ENCODE measurements at regions not wholly inside any gene's neighbourhood (a gene's known extent, or its start where the extent isn't known, plus 50 kb on each side); places are given as distances from the start of the nearest gene placed in this dataset.
"Not testable (repeated sequence)": the region's sequence is repeated elsewhere in the genome, so short reads cannot be mapped to it uniquely, and the experiment has no call there.

DNA sequence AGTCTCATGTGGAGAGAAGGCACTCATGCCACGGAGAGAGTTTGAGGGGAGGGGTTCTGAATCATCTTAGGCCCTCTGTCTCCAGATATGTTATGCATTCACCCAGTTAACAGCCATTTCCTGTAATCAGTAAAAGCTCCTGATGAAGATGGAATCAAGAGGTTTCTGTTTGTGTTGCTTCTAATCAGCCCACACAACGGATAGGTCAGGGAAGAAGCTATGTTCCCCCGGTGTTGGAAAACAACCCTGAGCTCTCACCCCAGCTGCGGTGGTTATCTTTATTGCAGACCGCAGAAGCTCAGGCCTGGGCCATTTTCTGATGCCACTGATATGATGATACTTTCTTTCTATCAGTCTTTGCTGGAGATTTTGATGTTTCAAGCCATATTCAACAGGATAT lies 338.5 kb upstream of the ONECUT1 start:
- Histone ChIP-seq H3K79me2 (ENCODE audit: insufficient read depth, low read length) (no peaks in the 10 kb centered on the region), H3F3A (ENCODE audit: insufficient read depth) (no peaks in the 10 kb centered on the region), H3K9me2 (replicated peaks; ENCODE audit: insufficient read depth, low read length) (no peaks in the 10 kb centered on the region), H3K9me3 (ENCODE audit: insufficient read depth, low read length) (no peaks in the 10 kb centered on the region), H3K4me2 (ENCODE audit: low read depth, low read length, poor library complexity, severe bottlenecking) (no peak overlapping the region), H3K4me3 (ENCODE audit: insufficient read depth, low read length, poor library complexity, severe bottlenecking) (no peak overlapping the region), H3K27ac (ENCODE audit: low read depth, low read length) (no peak overlapping the region), H3K9ac (ENCODE audit: low read length) (no peak overlapping the region), H3K27me3 (ENCODE audit: low read length) (no peaks in the 10 kb centered on the region), H2AFZ (ENCODE audit: low read depth, low read length, severe bottlenecking) (no peak overlapping the region), H4K20me1 (ENCODE audit: low read depth, low read length) (no peaks in the 10 kb centered on the region), H3K36me3 (ENCODE audit: low read length) (no peaks in the 10 kb centered on the region)
- no peak for TF ChIP-seq EZH2phosphoT487 (conservative IDR thresholded peaks at IDR 0.05; ENCODE audit: low read length)
- TF ChIP-seq CTCF (IDR thresholded peaks at IDR 0.05; ENCODE audit: insufficient read depth, low read length, poor library complexity, severe bottlenecking): no peak

- Histone ChIP-seq H4K20me1 (ENCODE audit: low read depth, low read length) (no peaks in the 10 kb centered on the region), H3K36me3 (ENCODE audit: low read length) (no peaks in the 10 kb centered on the region), H3K27me3 (ENCODE audit: low read length) (no peaks in the 10 kb centered on the region), H3K9me2 (replicated peaks; ENCODE audit: insufficient read depth, low read length) (no peaks in the 10 kb centered on the region), H3K4me3 (ENCODE audit: insufficient read depth, low read length, poor library complexity, severe bottlenecking) (no peak overlapping the region), H3K9ac (ENCODE audit: low read length) (no peak overlapping the region), H2AFZ (ENCODE audit: low read depth, low read length, severe bottlenecking) (no peak overlapping the region), H3F3A (ENCODE audit: insufficient read depth) (no peaks in the 10 kb centered on the region), H3K4me2 (ENCODE audit: low read depth, low read length, poor library complexity, severe bottlenecking) (no peak overlapping the region), H3K79me2 (ENCODE audit: insufficient read depth, low read length) (no peaks in the 10 kb centered on the region), H3K9me3 (ENCODE audit: insufficient read depth, low read length) (no peaks in the 10 kb centered on the region), H3K27ac (ENCODE audit: low read depth, low read length) (no peak overlapping the region)
- TF ChIP-seq EZH2phosphoT487 (conservative IDR thresholded peaks at IDR 0.05; ENCODE audit: low read length): no peak
These were observed 336.0 kb upstream of the ONECUT1 start for GRCh38 chr15:53126144-53126543.

- H3K79me2 ChIP-seq (ENCODE audit: insufficient read depth, low read length): no peaks in the 10 kb centered on the region
- no peak overlapping the region for H3K4me3 ChIP-seq (ENCODE audit: insufficient read depth, low read length, poor library complexity, severe bottlenecking)
- H3K36me3 ChIP-seq (ENCODE audit: low read length): no peaks in the 10 kb centered on the region
- H4K20me1 ChIP-seq (ENCODE audit: low read depth, low read length): no peaks in the 10 kb centered on the region
- no peak overlapping the region for H3K27ac ChIP-seq (ENCODE audit: low read depth, low read length)
- TF ChIP-seq EZH2phosphoT487 (conservative IDR thresholded peaks at IDR 0.05; ENCODE audit: low read length): no peak
- no peak for TF ChIP-seq CTCF (IDR thresholded peaks at IDR 0.05; ENCODE audit: insufficient read depth, low read length, poor library complexity, severe bottlenecking)
- H3F3A ChIP-seq (ENCODE audit: insufficient read depth): no peaks in the 10 kb centered on the region
- no peak overlapping the region for H3K9ac ChIP-seq (ENCODE audit: low read length)
- no peaks in the 10 kb centered on the region for H3K27me3 ChIP-seq (ENCODE audit: low read length)
- no peaks in the 10 kb centered on the region for H3K9me3 ChIP-seq (ENCODE audit: insufficient read depth, low read length)
- no peak overlapping the region for H2AFZ ChIP-seq (ENCODE audit: low read depth, low read length, severe bottlenecking)
- no peak overlapping the region for H3K4me2 ChIP-seq (ENCODE audit: low read depth, low read length, poor library complexity, severe bottlenecking)
- H3K9me2 ChIP-seq (replicated peaks; ENCODE audit: insufficient read depth, low read length): no peaks in the 10 kb centered on the region
These were observed 332.7 kb upstream of the ONECUT1 start for GRCh38 chr15:53122818-53123217.

DNA sequence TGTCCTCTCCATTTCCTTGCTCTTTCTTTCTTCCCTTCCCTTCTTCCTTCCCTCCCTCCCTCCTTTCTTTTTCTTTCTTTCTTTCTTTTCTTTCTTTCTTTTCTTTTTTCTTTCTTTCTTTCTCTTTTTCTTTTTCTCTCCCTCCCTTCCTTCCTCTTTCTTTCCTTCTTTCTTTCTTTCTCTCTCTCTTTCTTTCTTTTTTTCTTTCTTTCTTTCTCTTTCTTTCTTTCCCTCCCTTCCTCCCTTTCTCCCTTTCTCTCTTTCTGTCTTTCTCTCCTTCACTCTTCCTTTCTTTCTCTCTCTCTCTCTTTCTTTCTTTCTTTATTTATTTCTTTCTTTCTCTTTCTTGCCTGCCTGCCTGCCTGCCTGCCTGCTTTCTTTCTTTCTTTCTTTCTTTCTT lies 326.8 kb upstream of the ONECUT1 start:
- not testable (repeated sequence) for H3K27me3 ChIP-seq (ENCODE audit: low read length); H3F3A ChIP-seq (ENCODE audit: insufficient read depth); H4K20me1 ChIP-seq (ENCODE audit: low read depth, low read length); H3K79me2 ChIP-seq (ENCODE audit: insufficient read depth, low read length); H3K4me3 ChIP-seq (ENCODE audit: insufficient read depth, low read length, poor library complexity, severe bottlenecking); H3K27ac ChIP-seq (ENCODE audit: low read depth, low read length); H3K9ac ChIP-seq (ENCODE audit: low read length); H3K9me2 ChIP-seq (replicated peaks; ENCODE audit: insufficient read depth, low read length); H3K4me2 ChIP-seq (ENCODE audit: low read depth, low read length, poor library complexity, severe bottlenecking); H3K36me3 ChIP-seq (ENCODE audit: low read length); H3K9me3 ChIP-seq (ENCODE audit: insufficient read depth, low read length); H2AFZ ChIP-seq (ENCODE audit: low read depth, low read length, severe bottlenecking)

Data from SU-DHL-6 (cell line).